ENCODE measurements at regions not wholly inside any gene's neighbourhood (a gene's known extent, or its start where the extent isn't known, plus 50 kb on each side); places are given as distances from the start of the nearest gene placed in this dataset.

GRCh38 chr18:46315161-46315560, 211.0 kb downstream of the HAUS1 start (continued):
- TF ChIP-seq PRDM15 (CRISPR knock-in tag; IDR thresholded peaks at IDR 0.05) (no peak), RORB (CRISPR knock-in tag; IDR thresholded peaks at IDR 0.05) (no peak), FOXK1 (CRISPR knock-in tag; IDR thresholded peaks at IDR 0.05) (no peak), SOX15 (CRISPR knock-in tag; IDR thresholded peaks at IDR 0.05) (no peak), ZNF425 (CRISPR knock-in tag; conservative IDR thresholded peaks at IDR 0.05) (no peak)
- TF ChIP-seq, protein P1, sequence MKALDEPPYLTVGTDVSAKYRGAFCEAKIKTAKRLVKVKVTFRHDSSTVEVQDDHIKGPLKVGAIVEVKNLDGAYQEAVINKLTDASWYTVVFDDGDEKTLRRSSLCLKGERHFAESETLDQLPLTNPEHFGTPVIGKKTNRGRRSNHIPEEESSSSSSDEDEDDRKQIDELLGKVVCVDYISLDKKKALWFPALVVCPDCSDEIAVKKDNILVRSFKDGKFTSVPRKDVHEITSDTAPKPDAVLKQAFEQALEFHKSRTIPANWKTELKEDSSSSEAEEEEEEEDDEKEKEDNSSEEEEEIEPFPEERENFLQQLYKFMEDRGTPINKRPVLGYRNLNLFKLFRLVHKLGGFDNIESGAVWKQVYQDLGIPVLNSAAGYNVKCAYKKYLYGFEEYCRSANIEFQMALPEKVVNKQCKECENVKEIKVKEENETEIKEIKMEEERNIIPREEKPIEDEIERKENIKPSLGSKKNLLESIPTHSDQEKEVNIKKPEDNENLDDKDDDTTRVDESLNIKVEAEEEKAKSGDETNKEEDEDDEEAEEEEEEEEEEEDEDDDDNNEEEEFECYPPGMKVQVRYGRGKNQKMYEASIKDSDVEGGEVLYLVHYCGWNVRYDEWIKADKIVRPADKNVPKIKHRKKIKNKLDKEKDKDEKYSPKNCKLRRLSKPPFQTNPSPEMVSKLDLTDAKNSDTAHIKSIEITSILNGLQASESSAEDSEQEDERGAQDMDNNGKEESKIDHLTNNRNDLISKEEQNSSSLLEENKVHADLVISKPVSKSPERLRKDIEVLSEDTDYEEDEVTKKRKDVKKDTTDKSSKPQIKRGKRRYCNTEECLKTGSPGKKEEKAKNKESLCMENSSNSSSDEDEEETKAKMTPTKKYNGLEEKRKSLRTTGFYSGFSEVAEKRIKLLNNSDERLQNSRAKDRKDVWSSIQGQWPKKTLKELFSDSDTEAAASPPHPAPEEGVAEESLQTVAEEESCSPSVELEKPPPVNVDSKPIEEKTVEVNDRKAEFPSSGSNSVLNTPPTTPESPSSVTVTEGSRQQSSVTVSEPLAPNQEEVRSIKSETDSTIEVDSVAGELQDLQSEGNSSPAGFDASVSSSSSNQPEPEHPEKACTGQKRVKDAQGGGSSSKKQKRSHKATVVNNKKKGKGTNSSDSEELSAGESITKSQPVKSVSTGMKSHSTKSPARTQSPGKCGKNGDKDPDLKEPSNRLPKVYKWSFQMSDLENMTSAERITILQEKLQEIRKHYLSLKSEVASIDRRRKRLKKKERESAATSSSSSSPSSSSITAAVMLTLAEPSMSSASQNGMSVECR (CRISPR knock-in tag; IDR thresholded peaks at IDR 0.05; ENCODE audit: borderline replicate concordance) = no peak

- H3K9me3 Mint-ChIP-seq = no peaks in the 10 kb centered on the region
- no peak for ATAC-seq
- H3K4me3 Mint-ChIP-seq = no peak overlapping the region
- no peaks in the 10 kb centered on the region for H3K36me3 Mint-ChIP-seq
- ChIA-PET POLR2A (no interaction called here), CTCF (interaction anchor here (1.2 kb wide), 1 partner anchor 36 kb away, joined by 3 read pairs; no protein-coding TSS in a partner anchor)
- no peak for DNase-seq (ENCODE audit: low spot score)
- H3K4me1 Mint-ChIP-seq = peaks cover 21% of the 10 kb centered on the region
- H3K27me3 Mint-ChIP-seq (ENCODE audit: low read depth) = no peaks in the 10 kb centered on the region; the same call in 1 of the 2 replicates
- no peak overlapping the region for H3K27ac Mint-ChIP-seq
- TF ChIP-seq NR2C2 (CRISPR knock-in tag; IDR thresholded peaks at IDR 0.05) = no peak
- no peak for TF ChIP-seq ZNF232 (CRISPR knock-in tag; IDR thresholded peaks at IDR 0.05)
- TF ChIP-seq, protein P2, sequence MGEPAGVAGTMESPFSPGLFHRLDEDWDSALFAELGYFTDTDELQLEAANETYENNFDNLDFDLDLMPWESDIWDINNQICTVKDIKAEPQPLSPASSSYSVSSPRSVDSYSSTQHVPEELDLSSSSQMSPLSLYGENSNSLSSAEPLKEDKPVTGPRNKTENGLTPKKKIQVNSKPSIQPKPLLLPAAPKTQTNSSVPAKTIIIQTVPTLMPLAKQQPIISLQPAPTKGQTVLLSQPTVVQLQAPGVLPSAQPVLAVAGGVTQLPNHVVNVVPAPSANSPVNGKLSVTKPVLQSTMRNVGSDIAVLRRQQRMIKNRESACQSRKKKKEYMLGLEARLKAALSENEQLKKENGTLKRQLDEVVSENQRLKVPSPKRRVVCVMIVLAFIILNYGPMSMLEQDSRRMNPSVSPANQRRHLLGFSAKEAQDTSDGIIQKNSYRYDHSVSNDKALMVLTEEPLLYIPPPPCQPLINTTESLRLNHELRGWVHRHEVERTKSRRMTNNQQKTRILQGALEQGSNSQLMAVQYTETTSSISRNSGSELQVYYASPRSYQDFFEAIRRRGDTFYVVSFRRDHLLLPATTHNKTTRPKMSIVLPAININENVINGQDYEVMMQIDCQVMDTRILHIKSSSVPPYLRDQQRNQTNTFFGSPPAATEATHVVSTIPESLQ (CRISPR knock-in tag; IDR thresholded peaks at IDR 0.05) = no peak
- TF ChIP-seq ZNF138 (CRISPR knock-in tag; conservative IDR thresholded peaks at IDR 0.05) = no peak
- no peak for TF ChIP-seq CREM (CRISPR knock-in tag; IDR thresholded peaks at IDR 0.05)
- TF ChIP-seq NR1H2 (CRISPR knock-in tag; IDR thresholded peaks at IDR 0.05) = no peak
- TF ChIP-seq, protein P3, sequence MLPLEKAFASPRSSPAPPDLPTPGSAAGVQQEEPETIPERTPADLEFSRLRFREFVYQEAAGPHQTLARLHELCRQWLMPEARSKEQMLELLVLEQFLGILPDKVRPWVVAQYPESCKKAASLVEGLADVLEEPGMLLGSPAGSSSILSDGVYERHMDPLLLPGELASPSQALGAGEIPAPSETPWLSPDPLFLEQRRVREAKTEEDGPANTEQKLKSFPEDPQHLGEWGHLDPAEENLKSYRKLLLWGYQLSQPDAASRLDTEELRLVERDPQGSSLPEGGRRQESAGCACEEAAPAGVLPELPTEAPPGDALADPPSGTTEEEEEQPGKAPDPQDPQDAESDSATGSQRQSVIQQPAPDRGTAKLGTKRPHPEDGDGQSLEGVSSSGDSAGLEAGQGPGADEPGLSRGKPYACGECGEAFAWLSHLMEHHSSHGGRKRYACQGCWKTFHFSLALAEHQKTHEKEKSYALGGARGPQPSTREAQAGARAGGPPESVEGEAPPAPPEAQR (CRISPR knock-in tag; IDR thresholded peaks at IDR 0.05) = no peak
- TF ChIP-seq SMAD4 (CRISPR knock-in tag; IDR thresholded peaks at IDR 0.05) = no peak
- no peak for TF ChIP-seq ELF4 (CRISPR knock-in tag; IDR thresholded peaks at IDR 0.05; ENCODE audit: low read depth)
- TF ChIP-seq, protein P4, sequence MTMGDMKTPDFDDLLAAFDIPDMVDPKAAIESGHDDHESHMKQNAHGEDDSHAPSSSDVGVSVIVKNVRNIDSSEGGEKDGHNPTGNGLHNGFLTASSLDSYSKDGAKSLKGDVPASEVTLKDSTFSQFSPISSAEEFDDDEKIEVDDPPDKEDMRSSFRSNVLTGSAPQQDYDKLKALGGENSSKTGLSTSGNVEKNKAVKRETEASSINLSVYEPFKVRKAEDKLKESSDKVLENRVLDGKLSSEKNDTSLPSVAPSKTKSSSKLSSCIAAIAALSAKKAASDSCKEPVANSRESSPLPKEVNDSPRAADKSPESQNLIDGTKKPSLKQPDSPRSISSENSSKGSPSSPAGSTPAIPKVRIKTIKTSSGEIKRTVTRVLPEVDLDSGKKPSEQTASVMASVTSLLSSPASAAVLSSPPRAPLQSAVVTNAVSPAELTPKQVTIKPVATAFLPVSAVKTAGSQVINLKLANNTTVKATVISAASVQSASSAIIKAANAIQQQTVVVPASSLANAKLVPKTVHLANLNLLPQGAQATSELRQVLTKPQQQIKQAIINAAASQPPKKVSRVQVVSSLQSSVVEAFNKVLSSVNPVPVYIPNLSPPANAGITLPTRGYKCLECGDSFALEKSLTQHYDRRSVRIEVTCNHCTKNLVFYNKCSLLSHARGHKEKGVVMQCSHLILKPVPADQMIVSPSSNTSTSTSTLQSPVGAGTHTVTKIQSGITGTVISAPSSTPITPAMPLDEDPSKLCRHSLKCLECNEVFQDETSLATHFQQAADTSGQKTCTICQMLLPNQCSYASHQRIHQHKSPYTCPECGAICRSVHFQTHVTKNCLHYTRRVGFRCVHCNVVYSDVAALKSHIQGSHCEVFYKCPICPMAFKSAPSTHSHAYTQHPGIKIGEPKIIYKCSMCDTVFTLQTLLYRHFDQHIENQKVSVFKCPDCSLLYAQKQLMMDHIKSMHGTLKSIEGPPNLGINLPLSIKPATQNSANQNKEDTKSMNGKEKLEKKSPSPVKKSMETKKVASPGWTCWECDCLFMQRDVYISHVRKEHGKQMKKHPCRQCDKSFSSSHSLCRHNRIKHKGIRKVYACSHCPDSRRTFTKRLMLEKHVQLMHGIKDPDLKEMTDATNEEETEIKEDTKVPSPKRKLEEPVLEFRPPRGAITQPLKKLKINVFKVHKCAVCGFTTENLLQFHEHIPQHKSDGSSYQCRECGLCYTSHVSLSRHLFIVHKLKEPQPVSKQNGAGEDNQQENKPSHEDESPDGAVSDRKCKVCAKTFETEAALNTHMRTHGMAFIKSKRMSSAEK (CRISPR knock-in tag; IDR thresholded peaks at IDR 0.05; ENCODE audit: borderline replicate concordance) = no peak
- TF ChIP-seq, protein P5, sequence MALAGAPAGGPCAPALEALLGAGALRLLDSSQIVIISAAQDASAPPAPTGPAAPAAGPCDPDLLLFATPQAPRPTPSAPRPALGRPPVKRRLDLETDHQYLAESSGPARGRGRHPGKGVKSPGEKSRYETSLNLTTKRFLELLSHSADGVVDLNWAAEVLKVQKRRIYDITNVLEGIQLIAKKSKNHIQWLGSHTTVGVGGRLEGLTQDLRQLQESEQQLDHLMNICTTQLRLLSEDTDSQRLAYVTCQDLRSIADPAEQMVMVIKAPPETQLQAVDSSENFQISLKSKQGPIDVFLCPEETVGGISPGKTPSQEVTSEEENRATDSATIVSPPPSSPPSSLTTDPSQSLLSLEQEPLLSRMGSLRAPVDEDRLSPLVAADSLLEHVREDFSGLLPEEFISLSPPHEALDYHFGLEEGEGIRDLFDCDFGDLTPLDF (CRISPR knock-in tag; IDR thresholded peaks at IDR 0.05) = no peak
- TF ChIP-seq NFE2L1 (CRISPR knock-in tag; IDR thresholded peaks at IDR 0.05) = no peak
These were observed 214.2 kb downstream of the HAUS1 start for GRCh38 chr18:46318356-46318755.
